HG03025 (cell line): ENCODE measurements at regions not wholly inside any gene's neighbourhood (a gene's known extent, or its start where the extent isn't known, plus 50 kb on each side); places are given as distances from the start of the nearest gene placed in this dataset.
"Not testable (repeated sequence)": the region's sequence is repeated elsewhere in the genome, so short reads cannot be mapped to it uniquely, and the experiment has no call there.

Experiments
- ATAC-seq: cut with Tn5 transposase; IDR thresholded peaks from one replicate; pipeline ENCODE4 v1.9.1; 2021; ENCODE audit warnings: mild to moderate bottlenecking, moderate library complexity; ENCODE audit not compliant: unreplicated experiment, low FRiP score

- no peak for ATAC-seq
Measured at GRCh38 chr6:15748341-15748740, 85.5 kb upstream of the DTNBP1 start.

DNA sequence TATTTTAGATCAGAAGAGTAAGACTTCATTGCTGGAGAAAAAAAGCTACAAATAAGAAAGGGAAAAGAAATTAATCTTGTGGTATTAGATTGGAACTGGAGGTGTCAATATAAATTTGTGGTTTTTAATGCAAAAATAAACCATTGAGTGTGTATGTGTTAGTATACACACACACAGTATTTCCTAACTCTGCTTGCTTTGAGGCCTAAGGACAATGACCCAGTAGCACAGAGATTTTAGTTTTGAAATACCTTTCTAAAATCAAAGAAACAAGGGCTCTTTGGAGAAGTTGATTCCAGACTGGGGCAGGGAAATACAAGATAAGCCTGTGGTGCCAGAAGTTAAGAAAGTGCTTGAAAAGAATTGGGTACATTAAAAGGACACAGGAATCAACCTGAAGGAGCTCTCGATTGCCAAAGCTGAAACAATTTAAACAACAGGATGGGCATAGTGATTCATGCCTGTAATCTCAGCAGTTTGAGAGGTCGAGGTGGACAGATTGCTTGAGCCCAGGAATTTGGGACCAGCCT, 84.6 kb upstream of the DTNBP1 start:
- ATAC-seq, result no peak

DNA sequence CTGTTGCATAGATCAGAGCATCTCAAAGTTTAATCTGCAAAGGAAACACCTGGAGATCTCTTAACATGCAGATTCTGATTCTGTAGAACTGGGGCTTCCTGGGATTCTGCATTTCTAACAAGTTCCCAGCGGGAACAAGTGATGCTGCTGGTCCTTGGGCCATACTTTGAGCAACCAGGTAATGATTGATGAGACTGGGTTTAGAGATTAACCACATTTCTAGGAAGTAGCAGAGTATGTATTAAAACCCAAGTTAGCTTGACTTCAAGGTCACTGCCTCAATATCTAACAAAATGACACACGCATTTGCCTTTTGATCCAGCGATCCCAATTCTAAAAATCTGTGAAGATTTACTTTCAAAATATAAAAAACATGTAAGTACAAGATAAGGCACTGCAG, 83.0 kb upstream of the DTNBP1 start:
- no peak for ATAC-seq

- no peak for ATAC-seq
Measured at GRCh38 chr6:15744818-15745402, 82.1 kb upstream of the DTNBP1 start.

DNA sequence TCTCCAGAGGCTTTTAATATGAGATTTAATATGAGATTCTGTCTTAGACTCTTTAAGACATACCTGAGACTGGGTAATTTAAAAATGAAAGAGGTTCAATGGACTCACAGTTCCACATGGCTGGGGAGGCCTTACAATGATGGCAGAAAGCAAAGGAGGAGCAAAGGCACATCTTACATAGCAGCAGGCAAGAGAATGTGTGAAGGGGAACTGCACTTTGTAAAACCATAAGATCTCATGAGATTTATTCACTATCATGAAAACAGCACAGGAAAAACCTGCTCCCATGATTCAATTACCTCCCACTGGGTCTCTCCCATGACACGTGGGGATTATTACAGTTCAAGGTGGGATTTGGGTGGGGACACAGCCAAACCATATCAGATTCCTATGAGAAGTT, 79.2 kb upstream of the DTNBP1 start:
- not testable (repeated sequence) for ATAC-seq

DNA sequence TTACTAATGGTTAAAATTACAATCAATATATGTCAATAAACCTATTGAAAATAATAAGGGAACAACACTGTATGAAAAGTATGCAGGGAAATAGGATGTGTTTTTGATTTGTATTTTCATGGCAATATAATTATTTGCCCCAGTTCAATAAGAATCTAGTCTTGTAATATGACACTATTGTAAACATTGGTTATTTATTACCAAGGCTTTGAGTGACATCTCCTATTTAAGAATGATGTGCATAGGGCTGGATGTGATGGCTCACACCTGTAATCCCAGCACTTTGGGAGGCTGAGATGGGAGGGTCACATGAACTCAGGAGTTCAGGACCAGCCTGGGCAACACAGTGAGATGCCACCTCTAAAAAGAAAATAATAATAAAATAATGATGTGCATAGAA, 78.6 kb upstream of the DTNBP1 start:
- ATAC-seq, result no peak

- ATAC-seq, result no peak
Measured at GRCh38 chr6:15739867-15740266, 77.0 kb upstream of the DTNBP1 start.

- no peak for ATAC-seq
Measured at GRCh38 chr6:15739353-15739752, 76.5 kb upstream of the DTNBP1 start.

DNA sequence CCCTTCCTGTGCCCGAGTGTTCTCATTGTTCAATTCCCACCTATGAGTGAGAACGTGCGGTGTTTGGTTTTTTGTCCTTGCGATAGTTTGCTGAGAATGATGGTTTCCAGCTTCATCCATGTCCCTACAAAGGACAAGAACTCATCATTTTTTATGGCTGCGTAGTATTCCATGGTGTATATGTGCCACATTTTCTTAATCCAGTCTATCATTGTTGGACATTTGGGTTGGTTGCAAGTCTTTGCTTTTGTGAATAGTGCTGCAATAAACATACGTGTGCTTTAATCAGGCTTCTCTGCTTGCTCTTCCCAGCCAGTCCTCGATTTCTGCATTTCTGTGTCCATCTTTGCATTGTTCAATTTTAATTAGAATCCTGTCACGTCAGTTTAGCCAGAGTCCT, 75.4 kb upstream of the DTNBP1 start:
- ATAC-seq, result not testable (repeated sequence)

DNA sequence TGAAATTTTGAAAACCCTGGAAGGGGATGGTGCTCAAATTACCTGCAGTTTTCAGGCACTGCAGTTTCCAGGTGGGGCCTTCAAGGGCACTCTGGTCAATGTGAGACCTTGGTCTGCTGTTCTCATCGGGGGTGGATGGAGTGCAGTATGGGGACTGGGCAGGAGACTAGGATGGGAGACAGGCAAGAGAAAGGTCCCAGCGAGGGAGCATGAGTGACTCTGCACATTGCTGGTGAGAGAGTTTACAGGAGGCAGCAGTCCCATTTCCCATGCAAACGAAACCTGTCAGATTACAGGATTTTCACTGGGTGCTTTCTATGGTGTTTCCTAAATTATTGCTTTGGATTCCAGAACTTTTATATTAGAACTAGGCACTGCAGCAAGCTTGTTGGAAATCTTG, 73.5 kb upstream of the DTNBP1 start:
- no peak for ATAC-seq

DNA sequence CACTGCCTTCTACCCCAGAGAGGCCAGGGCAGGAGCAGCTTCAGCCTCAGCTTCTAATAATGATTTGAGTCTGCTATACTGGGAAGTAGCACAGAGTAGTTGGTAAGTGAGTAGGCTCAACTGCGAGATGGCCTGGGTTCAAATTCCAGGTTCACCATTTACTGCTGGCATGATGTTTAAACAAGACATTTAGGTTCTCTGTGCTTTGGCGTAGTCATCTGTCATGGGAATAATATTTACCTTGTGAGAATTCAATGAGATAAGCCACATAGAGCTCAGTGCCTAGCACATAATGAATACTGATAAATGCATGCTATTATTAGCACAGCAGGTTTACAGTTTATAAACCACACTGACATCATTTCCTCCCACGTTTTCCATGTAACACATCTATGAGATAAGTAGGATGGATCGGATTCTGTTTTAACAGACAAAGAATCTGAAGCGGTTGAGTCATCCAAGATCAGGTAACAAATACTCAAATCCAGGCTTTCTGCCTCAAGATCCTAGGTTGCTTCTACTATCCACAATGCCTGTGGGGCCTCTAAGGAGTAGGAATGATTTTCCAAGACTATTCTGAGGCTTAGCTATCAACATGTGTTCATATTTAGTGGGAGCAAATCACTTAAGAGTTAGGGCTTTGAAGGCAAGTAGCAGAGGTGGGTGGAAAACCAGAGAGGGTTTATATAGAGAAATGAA, 72.9 kb upstream of the DTNBP1 start:
- ATAC-seq, result no peak

GRCh38 chr6:15734118-15734897, 71.5 kb upstream of the DTNBP1 start:
- no peak for ATAC-seq

DNA sequence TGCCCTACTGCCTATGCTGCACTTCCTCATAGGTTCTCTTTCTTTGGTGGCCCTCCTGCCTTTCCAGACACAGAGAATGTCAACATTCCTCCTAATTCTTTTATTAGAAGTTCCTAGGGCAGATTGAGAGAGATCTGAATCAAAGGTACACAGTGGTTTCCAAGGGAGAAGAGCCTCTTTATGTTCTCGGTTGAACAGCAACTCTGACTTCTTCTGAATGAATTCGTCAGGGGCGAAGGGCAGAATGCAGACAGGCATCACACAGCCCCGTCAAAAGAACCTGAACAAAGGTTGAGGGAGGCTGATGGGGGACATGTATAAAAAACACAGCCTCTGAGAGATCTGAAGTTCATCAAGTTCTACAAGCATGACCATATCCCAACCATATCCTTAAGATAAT, 68.1 kb upstream of the DTNBP1 start:
- ATAC-seq, result no peak

DNA sequence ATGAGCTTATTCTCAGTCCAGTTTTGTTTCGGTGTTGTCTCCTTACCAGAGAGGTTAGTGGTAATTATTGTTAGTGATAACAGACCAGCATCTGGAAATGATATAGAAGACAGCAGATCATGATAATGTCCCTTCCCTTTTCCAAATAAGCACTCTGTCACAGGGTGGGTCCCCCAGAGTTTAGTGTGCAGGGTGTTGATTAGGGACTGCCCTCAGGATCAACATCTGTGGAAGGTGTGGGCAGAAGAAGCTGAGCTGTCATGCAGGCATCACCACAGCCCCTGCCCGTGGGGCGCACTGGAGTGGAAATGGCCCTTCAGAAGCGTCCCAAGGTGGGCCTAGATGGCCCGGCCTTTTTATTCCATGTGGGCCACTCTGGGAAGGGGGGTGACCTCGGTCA, 67.6 kb upstream of the DTNBP1 start:
- no peak for ATAC-seq

- ATAC-seq, result no peak
Measured at GRCh38 chr6:15722731-15723130, 59.9 kb upstream of the DTNBP1 start.

GRCh38 chr6:15716889-15717288, 54.1 kb upstream of the DTNBP1 start:
- no peak for ATAC-seq

- ATAC-seq, result no peak
Measured at GRCh38 chr6:15715851-15716250, 53.0 kb upstream of the DTNBP1 start.

DNA sequence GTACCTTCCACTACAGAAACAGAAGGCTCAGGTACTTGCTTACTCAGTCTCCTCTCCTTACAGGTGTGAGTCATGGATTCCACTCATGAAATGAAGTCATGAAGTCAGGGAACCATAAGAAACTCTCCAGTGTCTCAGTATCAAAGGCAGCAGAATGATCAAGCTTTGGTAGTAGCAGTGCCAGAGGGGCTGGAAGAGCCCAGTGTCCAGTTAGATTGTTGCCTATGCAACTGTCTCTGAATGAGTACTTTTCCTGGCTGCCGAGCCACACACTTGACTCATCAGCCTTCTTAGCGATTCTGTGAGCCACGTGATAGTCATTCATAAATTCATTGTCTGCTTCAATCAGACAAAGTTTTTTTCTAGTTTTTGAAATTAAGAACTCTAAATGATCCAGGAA, 52.2 kb upstream of the DTNBP1 start:
- no peak for ATAC-seq

DNA sequence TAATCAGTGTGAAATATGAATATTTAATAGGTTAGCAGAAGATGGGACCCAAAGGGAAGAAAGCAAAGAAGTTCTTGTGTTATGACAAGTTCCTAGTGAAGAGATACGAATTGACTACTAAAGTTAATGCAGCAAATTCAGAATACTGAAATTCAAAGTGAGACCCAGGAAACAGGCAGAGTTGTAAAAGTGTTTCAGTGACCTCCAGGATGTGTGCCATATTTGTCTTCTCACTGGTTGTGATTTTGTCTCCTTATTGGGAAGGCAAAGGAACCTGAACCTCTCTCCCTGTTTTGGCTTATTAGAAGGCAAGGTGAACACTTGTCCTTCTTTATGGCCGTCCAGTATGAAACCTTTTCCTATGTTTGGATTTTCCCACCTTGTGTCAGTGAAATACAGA, 51.8 kb upstream of the DTNBP1 start:
- ATAC-seq, result no peak

- no peak for ATAC-seq
Measured at GRCh38 chr6:15713325-15713724, 50.5 kb upstream of the DTNBP1 start.

GRCh38 chr6:15712797-15713196, 50.0 kb upstream of the DTNBP1 start:
- no peak for ATAC-seq
